ENCODE measurements at regions not wholly inside any gene's neighbourhood (a gene's known extent, or its start where the extent isn't known, plus 50 kb on each side); places are given as distances from the start of the nearest gene placed in this dataset.

DNA sequence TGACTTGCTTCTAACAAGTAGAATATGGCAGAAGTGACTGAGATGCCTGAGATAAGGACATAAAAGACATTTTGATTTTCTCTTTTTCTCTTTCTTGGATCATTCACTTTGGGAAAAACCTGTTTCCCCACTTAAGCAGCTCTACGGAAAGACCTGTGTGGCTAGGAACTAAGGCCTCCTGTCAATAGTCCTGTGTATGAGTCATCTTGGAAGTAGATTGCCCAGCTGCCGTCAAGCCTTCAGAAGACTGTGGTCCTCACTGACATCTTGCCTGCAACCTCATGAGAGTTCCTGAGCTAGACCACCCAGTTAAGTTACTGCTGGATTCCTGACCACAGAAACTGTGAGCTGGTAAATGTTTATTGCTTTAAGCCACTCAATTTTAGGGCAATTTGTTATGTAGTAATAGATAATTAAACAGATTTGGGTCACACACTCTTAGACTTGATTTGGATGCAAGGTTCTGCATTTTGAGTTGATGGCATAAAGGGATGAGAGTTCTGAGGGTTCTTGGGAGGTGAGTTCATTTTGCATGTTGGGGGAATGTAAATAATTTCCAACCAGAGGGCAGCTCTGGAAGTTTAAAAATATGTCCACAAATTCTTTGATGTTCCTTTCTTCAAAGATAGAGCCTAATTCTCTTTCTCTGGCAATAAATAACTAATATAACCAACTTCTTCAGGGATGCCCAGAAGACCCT is 229.2 kb downstream of the SQOR start:
- TF ChIP-seq POLR2A (IDR thresholded peaks at IDR 0.05; ENCODE audit: low read depth, low read length) (no peak), POLR2AphosphoS5 (IDR thresholded peaks at IDR 0.05; ENCODE audit: low read depth, low read length) (no peak), TAF1 (IDR thresholded peaks at IDR 0.05; ENCODE audit: borderline replicate concordance, low read depth, low read length) (no peak)

Data from GM12892 (cell line).